ENCODE measurements at regions not wholly inside any gene's neighbourhood (a gene's known extent, or its start where the extent isn't known, plus 50 kb on each side); places are given as distances from the start of the nearest gene placed in this dataset.

- Histone ChIP-seq H3K9me3 (ENCODE audit: control insufficient read depth, low read depth, low read length) (no peaks in the 10 kb centered on the region), H3K9ac (ENCODE audit: control insufficient read depth, extremely low read depth, insufficient read depth, low read length) (no peak overlapping the region), H3K4me2 (ENCODE audit: control insufficient read depth, extremely low read depth, insufficient read depth, low read depth, low read length) (no peak overlapping the region), H3K27ac (ENCODE audit: control insufficient read depth, insufficient read depth, low read length) (no peak overlapping the region), H2AFZ (ENCODE audit: control insufficient read depth, low read length) (no peak overlapping the region), H3K4me1 (ENCODE audit: control insufficient read depth, extremely low read depth, insufficient read depth, low read length) (no peaks in the 10 kb centered on the region), H3K27me3 (ENCODE audit: control insufficient read depth, extremely low read depth, insufficient read depth, low read length) (no peaks in the 10 kb centered on the region), H3K9me1 (ENCODE audit: control insufficient read depth, extremely low read depth, insufficient read depth, low read length) (no peaks in the 10 kb centered on the region), H3K4me3 (ENCODE audit: control insufficient read depth in 2 of 3, extremely low read depth in 1 of 3, insufficient read depth in 2 of 3, low read depth in 1 of 3, low read length in 3 of 3) (no peak overlapping the region), H3K36me3 (ENCODE audit: control insufficient read depth in 2 of 2, extremely low read depth in 1 of 2, insufficient read depth in 2 of 2, low read length in 2 of 2) (no peaks in the 10 kb centered on the region), H4K20me1 (ENCODE audit: control insufficient read depth, extremely low read depth, insufficient read depth, low read length) (no peaks in the 10 kb centered on the region), H3K79me2 (ENCODE audit: control insufficient read depth, insufficient read depth, low read length) (no peaks in the 10 kb centered on the region)
- no peak for DNase-seq (ENCODE audit: low read depth, low spot score)
- no peak for FAIRE-seq
- TF ChIP-seq EZH2 (IDR thresholded peaks at IDR 0.05; ENCODE audit: low read length) (no peak), CTCF (optimal IDR thresholded peaks at IDR 0.05 in 1 of 3, IDR thresholded peaks at IDR 0.05 in 1 of 3, conservative IDR thresholded peaks at IDR 0.05 in 1 of 3; ENCODE audit: extremely low read depth in 1 of 3, insufficient read depth in 2 of 3, low read length in 3 of 3) (no peak)
- dilution Hi-C loops (cut with MboI; ENCODE audit: extremely low pct_ligation_motif_present, low sequenced_read_pairs), result no loop called here
Observed at GRCh38 chr10:10878963-10879362, 138.7 kb upstream of the CELF2 start.

GRCh38 chr10:10881117-10881813, 136.4 kb upstream of the CELF2 start:
- H3K4me1 ChIP-seq (ENCODE audit: control insufficient read depth, extremely low read depth, insufficient read depth, low read length), result no peaks in the 10 kb centered on the region
- no peak overlapping the region for H3K9ac ChIP-seq (ENCODE audit: control insufficient read depth, extremely low read depth, insufficient read depth, low read length)
- no peak overlapping the region for H3K4me2 ChIP-seq (ENCODE audit: control insufficient read depth, extremely low read depth, insufficient read depth, low read depth, low read length)
- H4K20me1 ChIP-seq (ENCODE audit: control insufficient read depth, extremely low read depth, insufficient read depth, low read length), result no peaks in the 10 kb centered on the region
- H3K9me3 ChIP-seq (ENCODE audit: control insufficient read depth, low read depth, low read length), result peaks cover 3% of the 10 kb centered on the region
- no peak overlapping the region for H3K4me3 ChIP-seq (ENCODE audit: control insufficient read depth in 2 of 3, extremely low read depth in 1 of 3, insufficient read depth in 2 of 3, low read depth in 1 of 3, low read length in 3 of 3)
- no peaks in the 10 kb centered on the region for H3K36me3 ChIP-seq (ENCODE audit: control insufficient read depth in 2 of 2, extremely low read depth in 1 of 2, insufficient read depth in 2 of 2, low read length in 2 of 2)
- H3K79me2 ChIP-seq (ENCODE audit: control insufficient read depth, insufficient read depth, low read length), result no peaks in the 10 kb centered on the region
- no peaks in the 10 kb centered on the region for H3K27me3 ChIP-seq (ENCODE audit: control insufficient read depth, extremely low read depth, insufficient read depth, low read length)
- no peak overlapping the region for H3K27ac ChIP-seq (ENCODE audit: control insufficient read depth, insufficient read depth, low read length)
- H2AFZ ChIP-seq (ENCODE audit: control insufficient read depth, low read length), result no peak overlapping the region
- no peak for TF ChIP-seq CTCF (optimal IDR thresholded peaks at IDR 0.05 in 1 of 3, IDR thresholded peaks at IDR 0.05 in 1 of 3, conservative IDR thresholded peaks at IDR 0.05 in 1 of 3; ENCODE audit: extremely low read depth in 1 of 3, insufficient read depth in 2 of 3, low read length in 3 of 3)
- TF ChIP-seq EZH2 (IDR thresholded peaks at IDR 0.05; ENCODE audit: low read length), result no peak
- FAIRE-seq (no peak), DNase-seq (ENCODE audit: low read depth, low spot score) (no peak)
- dilution Hi-C loops (cut with MboI; ENCODE audit: extremely low pct_ligation_motif_present, low sequenced_read_pairs), result no loop called here
- H3K9me1 ChIP-seq (ENCODE audit: control insufficient read depth, extremely low read depth, insufficient read depth, low read length), result no peaks in the 10 kb centered on the region
